Stimulated activated CD8-positive, alpha-beta memory T cell treated with anti-CD3 and anti-CD28 coated beads, Interleukin-4, amount 100 ng/mL, for 48 hours (primary cell): ENCODE measurements at regions not wholly inside any gene's neighbourhood (a gene's known extent, or its start where the extent isn't known, plus 50 kb on each side); places are given as distances from the start of the nearest gene placed in this dataset.

Source experiments
- DNase-seq: peaks from one replicate; pipeline ENCODE4 v3.0.0-alpha.2; 2020

GRCh38 chr3:162211470-162211869 is 714.9 kb downstream of the OTOL1 start:
- no peak for DNase-seq

DNA sequence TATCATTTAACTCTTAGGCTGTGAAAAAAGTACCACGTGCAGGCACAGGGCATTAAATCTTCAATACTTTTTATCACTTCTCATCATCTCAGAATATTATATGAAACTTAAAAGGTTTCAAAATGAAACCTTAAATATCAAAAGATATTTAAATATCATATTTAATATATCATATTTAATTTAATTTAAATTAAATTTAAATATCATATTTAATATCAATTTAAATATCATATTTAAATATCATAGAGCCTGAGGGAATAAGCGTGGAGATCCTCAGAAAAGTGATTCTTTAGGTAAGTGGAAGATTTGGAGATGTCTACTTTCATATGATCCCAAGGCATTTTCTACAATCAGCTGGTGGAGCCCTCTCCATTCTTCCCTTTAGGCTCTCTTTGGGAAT is 716.6 kb downstream of the OTOL1 start:
- DNase-seq = no peak

DNA sequence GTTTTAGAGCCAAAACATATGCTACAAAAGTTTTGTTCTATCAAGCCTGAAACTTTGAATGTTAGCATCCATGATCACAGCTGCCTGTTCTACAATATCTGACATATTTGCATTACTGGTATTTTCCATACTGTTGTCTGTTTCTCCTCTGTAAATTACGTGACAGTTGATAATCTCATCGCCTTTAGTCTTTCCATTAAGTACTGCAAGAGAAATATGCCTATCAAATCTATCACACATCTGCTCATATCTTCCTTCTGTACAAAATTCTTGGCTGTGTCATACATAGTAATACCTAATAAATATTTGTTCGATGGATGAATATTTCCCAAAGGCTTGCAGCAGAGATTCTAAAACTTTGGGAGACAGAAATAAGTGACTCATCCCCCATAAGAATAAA is 717.3 kb downstream of the OTOL1 start:
- DNase-seq = no peak

GRCh38 chr3:162217647-162218046 is 721.0 kb downstream of the OTOL1 start:
- DNase-seq = no peak

- DNase-seq = no peak
Observed at GRCh38 chr3:162218479-162218878, 721.9 kb downstream of the OTOL1 start.

- no peak for DNase-seq
Observed at GRCh38 chr3:162224746-162225145, 728.1 kb downstream of the OTOL1 start.

DNA sequence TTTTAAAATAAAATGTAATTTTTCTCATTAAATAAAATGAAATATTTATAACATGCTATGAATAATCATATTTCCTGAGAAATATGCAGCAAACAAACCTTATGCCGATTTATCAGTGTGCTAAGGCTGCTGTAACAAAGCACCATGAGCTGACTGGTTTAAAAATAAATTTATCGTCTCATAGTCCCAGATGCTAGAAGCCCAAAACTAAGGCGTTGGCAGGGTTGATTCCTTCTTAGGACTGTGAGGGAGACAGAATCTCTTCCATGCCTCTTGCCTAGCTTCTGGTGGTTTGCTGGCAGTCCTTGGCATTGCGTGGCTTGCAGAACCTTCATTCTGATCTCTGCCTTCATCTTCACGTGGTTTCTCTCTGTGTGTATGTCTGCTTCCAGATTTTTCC is 740.3 kb downstream of the OTOL1 start:
- no peak for DNase-seq

GRCh38 chr3:162250782-162251181 is 754.2 kb downstream of the OTOL1 start:
- no peak for DNase-seq

DNA sequence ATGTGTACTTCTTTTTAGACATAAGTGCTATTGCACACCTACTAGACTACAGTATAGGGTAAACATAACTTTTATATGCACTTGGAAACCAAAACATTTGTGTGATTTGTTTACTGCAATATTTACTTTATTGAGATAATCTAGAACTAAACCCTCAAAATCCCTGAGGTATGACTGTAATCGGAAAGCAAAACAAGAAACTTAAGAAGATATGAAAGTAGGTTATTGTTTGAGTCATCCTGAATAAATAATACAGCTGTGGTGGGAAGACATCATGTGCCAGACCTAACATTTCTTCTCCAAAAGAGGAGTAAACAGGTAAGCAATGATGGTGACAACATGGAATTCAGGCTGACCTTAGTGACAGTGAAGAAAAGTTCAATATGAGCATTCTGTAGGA is 765.5 kb downstream of the OTOL1 start:
- DNase-seq = no peak

- DNase-seq = no peak
Observed at GRCh38 chr3:162263596-162263995, 767.0 kb downstream of the OTOL1 start.

DNA sequence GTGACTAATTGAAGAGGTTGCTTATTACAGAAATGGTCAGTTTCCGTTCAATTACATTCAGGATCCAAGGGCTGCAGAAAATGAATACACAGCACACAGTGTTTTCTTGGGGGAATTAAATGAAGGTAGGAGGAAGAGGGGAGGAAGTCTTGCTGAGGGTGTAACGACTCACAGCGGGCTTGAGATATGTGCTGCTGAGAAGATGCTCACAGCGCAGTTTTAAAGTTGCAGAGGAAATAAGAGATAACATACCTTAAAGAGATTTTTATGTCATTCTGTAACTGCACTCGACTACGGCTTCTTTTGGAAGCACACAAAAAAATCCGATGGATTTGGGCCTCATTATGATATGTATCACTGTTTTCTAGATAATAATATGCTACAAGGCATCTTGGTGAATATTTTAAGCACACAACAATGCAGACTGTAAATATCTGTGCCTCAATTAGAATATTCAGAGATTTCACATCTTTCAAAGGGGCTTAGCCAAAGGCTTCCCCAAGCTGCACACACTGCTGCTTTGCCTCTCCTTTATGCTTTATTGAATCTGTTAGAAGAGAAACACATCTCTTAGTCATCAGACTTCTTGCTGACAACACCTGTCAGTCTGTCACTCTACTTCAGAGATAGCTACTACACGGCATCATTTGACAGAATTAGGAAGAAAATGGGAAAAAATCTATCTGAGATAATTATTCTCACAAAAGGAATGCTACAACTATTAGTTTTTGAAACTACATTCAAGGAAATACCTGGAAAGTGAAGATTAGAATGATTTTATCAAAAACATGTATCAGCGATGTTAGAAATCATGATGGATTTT is 773.2 kb downstream of the OTOL1 start:
- DNase-seq = no peak

DNA sequence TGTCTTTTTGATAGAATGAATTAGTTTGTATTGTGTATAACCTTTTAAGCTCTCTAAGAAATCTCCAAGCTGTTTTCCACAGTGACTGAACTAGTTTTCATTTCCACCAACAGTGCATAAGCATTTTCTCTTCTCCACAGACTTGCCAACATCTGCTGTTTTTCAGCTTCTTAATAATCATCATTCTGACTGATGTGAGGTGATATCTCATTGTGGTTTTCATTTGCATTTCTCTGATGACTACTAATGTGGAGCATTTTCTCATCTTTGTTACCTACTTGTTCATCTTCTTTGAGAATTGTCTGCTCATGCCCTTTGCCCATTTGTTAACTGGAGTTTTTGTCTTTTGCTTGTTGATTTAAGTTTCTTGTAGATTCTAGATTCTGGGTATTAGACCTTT is 777.5 kb downstream of the OTOL1 start:
- no peak for DNase-seq

DNA sequence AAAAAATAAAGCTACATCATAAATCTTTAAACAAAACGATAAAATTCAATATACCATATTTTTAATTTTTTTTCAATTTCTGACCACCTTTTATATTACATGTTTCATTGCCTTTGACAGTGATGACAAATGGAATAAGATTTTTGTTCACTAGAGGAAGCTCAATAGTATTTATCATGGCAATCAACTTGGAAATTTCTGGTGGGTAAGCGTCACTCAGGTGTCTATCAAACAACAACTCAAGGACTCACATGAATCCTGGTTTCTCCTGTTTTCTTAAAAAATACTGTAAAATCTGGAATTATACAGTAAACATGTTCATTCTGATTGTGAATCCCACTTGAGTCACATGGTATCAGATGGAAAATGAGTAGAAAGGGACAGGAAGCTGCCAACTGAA is 782.2 kb downstream of the OTOL1 start:
- DNase-seq = no peak

GRCh38 chr3:162285259-162285658 is 788.7 kb downstream of the OTOL1 start:
- DNase-seq = no peak

DNA sequence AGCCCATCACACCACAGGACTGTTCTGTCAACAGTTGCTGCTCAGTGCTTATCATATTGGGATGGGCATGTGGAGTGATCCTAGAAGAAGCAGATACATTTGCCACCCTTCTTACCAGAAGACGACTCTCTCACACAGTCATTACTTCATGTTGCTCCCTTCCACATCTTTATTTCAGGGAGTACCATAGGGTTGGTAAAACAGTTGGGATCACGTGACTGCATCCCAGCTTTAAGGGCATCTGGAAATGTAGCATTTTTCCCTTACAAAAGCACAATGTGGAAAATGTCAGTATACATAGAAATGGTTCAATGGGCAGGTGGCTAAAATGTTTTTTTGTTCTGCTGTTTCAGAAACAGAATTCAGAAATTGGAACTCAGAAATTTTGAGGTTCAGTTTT is 791.0 kb downstream of the OTOL1 start:
- no peak for DNase-seq

DNA sequence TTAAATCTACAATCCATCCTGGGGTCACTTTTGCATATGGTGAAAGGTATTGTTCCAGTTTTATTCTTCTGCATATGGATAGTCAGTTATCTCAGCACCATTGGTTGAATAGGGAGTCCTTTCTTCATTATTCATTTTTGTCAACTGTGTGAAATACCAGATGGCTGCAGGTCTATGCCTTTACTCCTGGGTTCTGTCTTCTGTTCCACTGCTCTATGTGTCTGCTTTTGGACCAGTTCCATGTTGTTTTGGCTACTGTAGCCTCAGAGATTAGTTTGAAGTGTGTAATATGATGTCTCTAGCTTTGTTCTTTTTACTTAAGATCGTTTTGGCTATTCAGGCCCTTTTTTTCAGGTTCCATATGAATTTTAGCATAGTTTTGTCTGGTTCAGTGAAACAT is 795.8 kb downstream of the OTOL1 start:
- DNase-seq = no peak

- no peak for DNase-seq
Observed at GRCh38 chr3:162295323-162295983, 798.8 kb downstream of the OTOL1 start.

DNA sequence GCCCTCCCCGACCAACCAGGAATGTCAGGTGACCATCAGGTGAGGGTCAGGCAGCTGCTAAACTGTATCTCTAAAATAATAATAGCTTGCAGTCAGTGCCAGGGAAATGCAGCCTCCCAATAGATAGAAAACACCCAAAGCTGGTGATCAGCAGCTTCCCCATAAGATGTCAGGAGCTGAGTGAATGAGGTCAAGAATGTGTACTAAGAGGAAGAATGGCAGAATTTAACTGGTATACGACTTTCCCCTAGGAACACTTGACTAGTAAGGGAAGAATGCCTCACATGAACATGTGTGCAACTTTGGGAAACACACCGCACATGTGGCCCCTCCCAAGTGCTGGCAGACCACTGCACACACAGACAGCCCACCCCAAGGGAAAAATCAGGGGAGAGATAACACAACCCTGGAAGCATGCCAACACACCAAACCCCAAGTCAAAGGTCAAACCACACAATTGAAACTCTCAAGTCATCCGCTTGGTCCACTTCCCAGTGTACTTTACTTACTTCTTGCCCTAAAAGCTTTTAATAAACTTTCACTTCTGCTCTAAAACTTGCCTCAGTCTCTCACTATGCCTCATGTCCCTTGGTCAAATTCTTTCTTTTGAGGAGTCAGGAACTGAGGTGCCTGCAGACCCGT is 806.5 kb downstream of the OTOL1 start:
- DNase-seq = no peak

GRCh38 chr3:162317046-162317445 is 820.4 kb downstream of the OTOL1 start:
- DNase-seq = no peak

DNA sequence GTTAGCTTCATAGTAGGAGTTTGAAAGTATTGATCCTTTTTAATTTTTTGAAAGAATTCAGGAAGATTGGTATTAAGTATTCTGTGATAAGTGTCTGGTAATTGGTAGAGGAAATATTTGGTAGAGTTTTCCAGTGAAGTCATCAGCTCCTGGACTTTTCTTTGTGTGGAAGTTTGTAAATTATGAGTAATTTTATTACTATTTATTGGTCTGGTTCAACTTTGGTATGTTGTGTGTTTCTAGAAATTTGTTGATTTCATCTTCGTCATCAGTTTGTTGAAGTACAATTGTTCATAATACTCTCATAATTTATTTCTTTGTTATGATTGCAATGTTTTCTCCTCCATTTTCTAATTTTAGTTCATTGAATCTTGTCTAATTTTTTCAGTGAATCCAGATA is 832.0 kb downstream of the OTOL1 start:
- no peak for DNase-seq

DNA sequence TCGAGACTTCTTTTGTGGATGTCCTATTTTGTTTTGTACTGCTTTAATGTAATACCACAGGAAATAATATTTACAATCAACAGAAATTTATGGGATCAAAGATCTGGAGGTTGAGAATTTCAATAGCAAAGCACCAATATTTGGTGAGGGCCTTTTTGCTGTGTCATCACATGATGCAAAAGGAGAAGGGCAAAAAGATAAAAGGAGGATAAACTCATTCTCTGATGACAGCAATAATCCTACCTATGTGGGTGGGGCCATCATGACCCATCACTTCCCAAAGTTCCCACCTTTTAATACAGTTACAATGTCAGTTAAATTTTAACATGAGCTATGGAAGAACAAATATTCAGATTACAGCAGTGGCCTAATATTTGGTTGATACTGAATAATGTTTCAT is 832.9 kb downstream of the OTOL1 start:
- no peak for DNase-seq

GRCh38 chr3:162332344-162332743 is 835.7 kb downstream of the OTOL1 start:
- no peak for DNase-seq

DNA sequence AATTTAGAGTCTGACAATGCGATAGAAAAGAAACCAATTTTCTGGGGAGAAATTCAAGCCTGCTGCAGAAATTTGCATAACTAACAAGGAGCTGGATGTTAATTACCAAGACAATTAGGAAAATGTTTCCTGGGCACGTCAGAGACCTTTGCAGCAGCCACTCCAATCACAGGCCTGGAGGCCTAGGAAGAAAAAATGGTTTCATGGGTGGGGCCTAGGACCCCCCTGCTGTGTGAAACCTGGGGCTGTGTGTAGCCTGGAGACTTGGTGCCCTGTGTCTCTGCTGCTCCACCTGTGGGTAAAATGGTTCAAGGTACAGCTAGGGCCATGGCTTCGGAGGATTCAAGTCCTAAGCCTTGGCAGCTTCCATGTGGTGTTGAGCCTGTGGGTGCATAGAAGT is 837.9 kb downstream of the OTOL1 start:
- no peak for DNase-seq

GRCh38 chr3:162337630-162338029 is 841.0 kb downstream of the OTOL1 start:
- DNase-seq = no peak
